Adrenal gland (tissue), 9 donors: ENCODE measurements at regions not wholly inside any gene's neighbourhood (a gene's known extent, or its start where the extent isn't known, plus 50 kb on each side); places are given as distances from the start of the nearest gene placed in this dataset.

Experiments used
- DNase-seq, 7 donors: peaks; one replicate each; pipeline ENCODE4 v3.0.0-alpha.2; 2019 to 2020
- H3K27ac ChIP-seq, 5 donors: fragments of 200-600 bp; sonication (generic) in 4 of 5; 1 replicate in 3 of 5; 2 replicates in 2 of 5; pipeline versions ENCODE4 v1.5.1 to v1.8.0; 2016 to 2020; ENCODE audit warnings: mild to moderate bottlenecking in 1 of 5
- H3K27me3 ChIP-seq: fragments of 200-600 bp; 2 replicates; pipeline ENCODE4 v1.8.0; 2021
- H3K36me3 ChIP-seq, 2 donors: fragments of 200-600 bp; replicated peaks in 1 of 2; 1 replicate in 1 of 2; 2 replicates in 1 of 2; pipeline versions ENCODE4 v1.5.1 to v1.8.0; 2018 to 2022
- H3K4me1 ChIP-seq, 2 donors: fragments of 200-600 bp; replicated peaks in 1 of 2; 1 replicate in 1 of 2; 2 replicates in 1 of 2; pipeline versions ENCODE4 v1.5.1 to v1.8.0; 2018 to 2021
- H3K4me3 ChIP-seq, 4 donors: fragments of 200-600 bp; sonication (generic) in 3 of 4; one replicate each; pipeline ENCODE4 v1.5.1; 2016 to 2018
- H3K9me3 ChIP-seq, 3 donors: fragments of 200-600 bp; sonication (generic) in 1 of 3; replicated peaks in 1 of 3; 1 replicate in 2 of 3; 2 replicates in 1 of 3; pipeline versions ENCODE4 v1.5.1 to v1.8.0; 2016 to 2021
- CTCF ChIP-seq, 6 experiments: fragments of 450-650 bp in 4 of 6; fragments of 200-600 bp in 2 of 6; sonication (generic) in 1 of 6; IDR thresholded peaks; 1 replicate in 5 of 6; 2 replicates in 1 of 6; pipeline versions ENCODE4 v1.5.1 to v1.8.0; 2016 to 2021; ENCODE audit warnings: antibody characterized with exemption in 6 of 6, mild to moderate bottlenecking in 2 of 6, moderate library complexity in 1 of 6
- POLR2A ChIP-seq, 2 donors: fragments of 450-650 bp; IDR thresholded peaks; one replicate each; pipeline ENCODE4 v1.6.1; 2017; ENCODE audit warnings: antibody characterized with exemption in 2 of 2, mild to moderate bottlenecking in 2 of 2, moderate library complexity in 1 of 2
- WGBS, 4 donors: extraction: QIAGEN DNeasy Blood & Tissue Kit in 2 of 4; methylation state at CpG; one replicate each; pipeline versions ENCODE4 v1.1.5 to v1.1.7; 2013 to 2017; 5-methylcytosine and 5-hydroxymethylcytosine counted together
- intact Hi-C, 2 donors: fragments of 100-400 bp; cut with DNase I; formaldehyde crosslinking; loops; one replicate each; pipeline versions ENCODE4 v1.14.1 to v1.15.0; 2022 to 2023
- donor health status: healthy with polysubstance abuse.
- donor health status: Bipolar disorder and iron deficiency.
- donor health status: DM: yes; HTN: yes; CAD: no.
- donor health status: DM: no; HTN: no; CAD: no.
- donor health status: DM: no; HTN: no; CAD: no.

GRCh38 chrX:34999702-35000101 lies 57.1 kb downstream of the FAM47B start:
- no peak for TF ChIP-seq CTCF (IDR thresholded peaks at IDR 0.05)
- no peak for TF ChIP-seq POLR2A (IDR thresholded peaks at IDR 0.05)
- Histone ChIP-seq H3K27me3 (no peaks in the 10 kb centered on the region), H3K36me3 (no peaks in the 10 kb centered on the region), H3K4me3 (no peak overlapping the region), H3K9me3 (no peaks in the 10 kb centered on the region), H3K4me1 (no peaks in the 10 kb centered on the region), H3K27ac (no peak overlapping the region)
- WGBS, 4 donors = 51 to 93% (median 86%) methylated on average over 1 of the region's 1 CpG
- no peak for DNase-seq
- intact Hi-C loops = no loop called here

GRCh38 chrX:35006361-35006760 lies 63.8 kb downstream of the FAM47B start:
- Histone ChIP-seq H3K27me3 (no peaks in the 10 kb centered on the region), H3K36me3 (no peaks in the 10 kb centered on the region), H3K9me3 (no peaks in the 10 kb centered on the region), H3K4me1 (no peaks in the 10 kb centered on the region), H3K4me3 (no peak overlapping the region), H3K27ac (no peak overlapping the region)
- 40 to 67% (median 55%) methylated on average over 2 of the region's 2 CpGs for WGBS, 4 donors
- no peak for DNase-seq
- intact Hi-C loops = no loop called here
- no peak for TF ChIP-seq CTCF (IDR thresholded peaks at IDR 0.05)
- no peak for TF ChIP-seq POLR2A (IDR thresholded peaks at IDR 0.05)

GRCh38 chrX:35015621-35016020 lies 73.0 kb downstream of the FAM47B start:
- H3K4me1 ChIP-seq = no peaks in the 10 kb centered on the region
- no peak overlapping the region for H3K27ac ChIP-seq
- no peak for TF ChIP-seq CTCF (IDR thresholded peaks at IDR 0.05)
- TF ChIP-seq POLR2A (IDR thresholded peaks at IDR 0.05) = no peak
- intact Hi-C loops = no loop called here
- H3K36me3 ChIP-seq = no peaks in the 10 kb centered on the region
- H3K9me3 ChIP-seq = no peaks in the 10 kb centered on the region
- H3K27me3 ChIP-seq = no peaks in the 10 kb centered on the region
- 64 to 90% (median 76%) methylated on average over 1 of the region's 1 CpG for WGBS, 4 donors
- H3K4me3 ChIP-seq = no peak overlapping the region
- no peak for DNase-seq

GRCh38 chrX:35016051-35016450 lies 73.5 kb downstream of the FAM47B start:
- H3K4me1 ChIP-seq = no peaks in the 10 kb centered on the region
- TF ChIP-seq POLR2A (IDR thresholded peaks at IDR 0.05) (no peak), CTCF (IDR thresholded peaks at IDR 0.05) (no peak)
- H3K27me3 ChIP-seq = no peaks in the 10 kb centered on the region
- no peak overlapping the region for H3K27ac ChIP-seq
- no peak for DNase-seq
- 44 to 61% (median 51%) methylated on average over 2 of the region's 2 CpGs for WGBS, 4 donors
- no peaks in the 10 kb centered on the region for H3K36me3 ChIP-seq
- no peaks in the 10 kb centered on the region for H3K9me3 ChIP-seq
- intact Hi-C loops = no loop called here
- H3K4me3 ChIP-seq = no peak overlapping the region
